Liver (tissue), 3 donors: ENCODE measurements at regions not wholly inside any gene's neighbourhood (a gene's known extent, or its start where the extent isn't known, plus 50 kb on each side); places are given as distances from the start of the nearest gene placed in this dataset.

Source experiments
- ATF3 ChIP-seq: IDR thresholded peaks from 2 replicates; pipeline ENCODE4 v1.6.1; 2016; ENCODE audit warnings: antibody characterized with exemption
- CTCF ChIP-seq: fragments of 150-350 bp; IDR thresholded peaks from 2 replicates; pipeline ENCODE4 v1.5.1; 2017; ENCODE audit warnings: improper control_type of control experiment, low read depth, low read length; ENCODE audit not compliant: missing input control
- FOXA1 ChIP-seq: IDR thresholded peaks from 2 replicates; pipeline ENCODE4 v1.6.1; 2016; ENCODE audit warnings: antibody characterized with exemption
- GABPA ChIP-seq, 2 donors: IDR thresholded peaks in 1 of 2; conservative IDR thresholded peaks in 1 of 2; 2 replicates each; pipeline ENCODE4 v1.6.1; 2016; ENCODE audit warnings: antibody characterized with exemption in 2 of 2, mild to moderate bottlenecking in 1 of 2, moderate library complexity in 1 of 2
- MAX ChIP-seq: IDR thresholded peaks from 2 replicates; pipeline ENCODE4 v1.6.1; 2016; ENCODE audit warnings: antibody characterized with exemption
- REST ChIP-seq: IDR thresholded peaks from 2 replicates; pipeline ENCODE4 v1.6.1; 2016; ENCODE audit warnings: antibody characterized with exemption, mild to moderate bottlenecking
- TAF1 ChIP-seq: conservative IDR thresholded peaks from 2 replicates; pipeline ENCODE4 v1.6.1; 2016; ENCODE audit warnings: antibody characterized with exemption, mild to moderate bottlenecking
- YY1 ChIP-seq: IDR thresholded peaks from 2 replicates; pipeline ENCODE4 v1.6.1; 2016; ENCODE audit warnings: antibody characterized with exemption, mild to moderate bottlenecking
- donor health status: healthy.
- donor health status: healthy.

GRCh38 chr2:145303536-145303935 is 783.6 kb upstream of the ZEB2 start:
- TF ChIP-seq MAX, result no peak
- TF ChIP-seq CTCF, result no peak
- TF ChIP-seq REST, result no peak
- no peak for TF ChIP-seq ATF3
- no peak for TF ChIP-seq GABPA (IDR thresholded peaks at IDR 0.05 in 1 of 2, conservative IDR thresholded peaks at IDR 0.05 in 1 of 2)
- no peak for TF ChIP-seq TAF1
- TF ChIP-seq FOXA1, result no peak
- no peak for TF ChIP-seq YY1
